ENCODE measurements at regions not wholly inside any gene's neighbourhood (a gene's known extent, or its start where the extent isn't known, plus 50 kb on each side); places are given as distances from the start of the nearest gene placed in this dataset.

- Histone ChIP-seq H3K4me3 (ENCODE audit: low read depth, low read length, poor library complexity, severe bottlenecking) (no peak overlapping the region), H3K36me3 (ENCODE audit: insufficient read depth, low read length) (no peaks in the 10 kb centered on the region), H3K9me3 (ENCODE audit: low read length) (no peaks in the 10 kb centered on the region; the same call in 1 of the 2 replicates), H3K27me3 (ENCODE audit: insufficient read depth, low read length) (no peaks in the 10 kb centered on the region), H2AFZ (ENCODE audit: low read length) (no peak overlapping the region), H3K4me1 (ENCODE audit: insufficient read depth, low read length, severe bottlenecking) (no peaks in the 10 kb centered on the region), H3K9ac (ENCODE audit: low read length) (no peak overlapping the region), H3K4me2 (ENCODE audit: low read length) (no peak overlapping the region), H3K79me2 (ENCODE audit: insufficient read depth, low read length) (no peaks in the 10 kb centered on the region), H3K27ac (ENCODE audit: low read depth, low read length, poor library complexity, severe bottlenecking) (no peak overlapping the region), H4K20me1 (ENCODE audit: insufficient read depth, low read length) (no peaks in the 10 kb centered on the region), H3K9me2 (ENCODE audit: low read depth, low read length) (no peaks in the 10 kb centered on the region), H3F3A (ENCODE audit: insufficient read depth, low read length) (no peaks in the 10 kb centered on the region)
- TF ChIP-seq, protein P1, sequence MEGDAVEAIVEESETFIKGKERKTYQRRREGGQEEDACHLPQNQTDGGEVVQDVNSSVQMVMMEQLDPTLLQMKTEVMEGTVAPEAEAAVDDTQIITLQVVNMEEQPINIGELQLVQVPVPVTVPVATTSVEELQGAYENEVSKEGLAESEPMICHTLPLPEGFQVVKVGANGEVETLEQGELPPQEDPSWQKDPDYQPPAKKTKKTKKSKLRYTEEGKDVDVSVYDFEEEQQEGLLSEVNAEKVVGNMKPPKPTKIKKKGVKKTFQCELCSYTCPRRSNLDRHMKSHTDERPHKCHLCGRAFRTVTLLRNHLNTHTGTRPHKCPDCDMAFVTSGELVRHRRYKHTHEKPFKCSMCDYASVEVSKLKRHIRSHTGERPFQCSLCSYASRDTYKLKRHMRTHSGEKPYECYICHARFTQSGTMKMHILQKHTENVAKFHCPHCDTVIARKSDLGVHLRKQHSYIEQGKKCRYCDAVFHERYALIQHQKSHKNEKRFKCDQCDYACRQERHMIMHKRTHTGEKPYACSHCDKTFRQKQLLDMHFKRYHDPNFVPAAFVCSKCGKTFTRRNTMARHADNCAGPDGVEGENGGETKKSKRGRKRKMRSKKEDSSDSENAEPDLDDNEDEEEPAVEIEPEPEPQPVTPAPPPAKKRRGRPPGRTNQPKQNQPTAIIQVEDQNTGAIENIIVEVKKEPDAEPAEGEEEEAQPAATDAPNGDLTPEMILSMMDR (IDR thresholded peaks at IDR 0.05; ENCODE audit: low read length): no peak
- TF ChIP-seq EZH2 (IDR thresholded peaks at IDR 0.05; ENCODE audit: borderline replicate concordance, low read length): no peak
These were observed 457.4 kb downstream of the TCERG1L start for GRCh38 chr10:130854151-130854550.

- Histone ChIP-seq H3K4me2 (ENCODE audit: low read length) (no peak overlapping the region), H3K27ac (ENCODE audit: low read depth, low read length, poor library complexity, severe bottlenecking) (no peak overlapping the region), H3K4me1 (ENCODE audit: insufficient read depth, low read length, severe bottlenecking) (no peaks in the 10 kb centered on the region), H3K27me3 (ENCODE audit: insufficient read depth, low read length) (no peaks in the 10 kb centered on the region), H3K9me2 (ENCODE audit: low read depth, low read length) (no peaks in the 10 kb centered on the region), H4K20me1 (ENCODE audit: insufficient read depth, low read length) (no peaks in the 10 kb centered on the region), H3F3A (ENCODE audit: insufficient read depth, low read length) (no peaks in the 10 kb centered on the region), H3K36me3 (ENCODE audit: insufficient read depth, low read length) (no peaks in the 10 kb centered on the region), H3K4me3 (ENCODE audit: low read depth, low read length, poor library complexity, severe bottlenecking) (no peak overlapping the region), H3K79me2 (ENCODE audit: insufficient read depth, low read length) (no peaks in the 10 kb centered on the region), H3K9me3 (ENCODE audit: low read length) (no peaks in the 10 kb centered on the region; the same call in 1 of the 2 replicates), H3K9ac (ENCODE audit: low read length) (no peak overlapping the region), H2AFZ (ENCODE audit: low read length) (no peak overlapping the region)
- TF ChIP-seq, protein P1 (IDR thresholded peaks at IDR 0.05; ENCODE audit: low read length): no peak
These were observed 453.8 kb downstream of the TCERG1L start for GRCh38 chr10:130857631-130858295.

DNA sequence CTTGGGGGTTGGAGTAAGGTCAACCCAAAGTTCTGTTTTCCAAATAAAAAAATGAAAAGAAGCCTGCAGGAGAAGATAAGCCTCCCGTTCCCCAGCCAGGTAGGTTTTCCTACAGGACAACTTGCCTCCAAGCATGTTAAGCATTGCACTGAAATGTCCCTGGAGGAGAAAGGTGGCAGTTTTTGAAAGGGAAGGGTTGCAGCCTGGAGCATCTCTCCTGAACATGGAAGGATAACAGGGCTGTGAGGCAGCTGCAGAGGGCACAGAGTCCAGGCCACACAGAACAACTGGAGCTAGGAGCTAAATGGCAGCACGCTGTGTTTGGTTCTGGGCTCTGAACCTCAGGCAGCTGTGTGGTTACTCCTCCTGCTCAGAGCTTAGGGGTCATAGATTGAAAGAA is 452.9 kb downstream of the TCERG1L start:
- H2AFZ ChIP-seq (ENCODE audit: low read length): no peak overlapping the region
- no peak overlapping the region for H3K9ac ChIP-seq (ENCODE audit: low read length)
- H3K4me2 ChIP-seq (ENCODE audit: low read length): no peak overlapping the region
- H3K4me1 ChIP-seq (ENCODE audit: insufficient read depth, low read length, severe bottlenecking): no peaks in the 10 kb centered on the region
- no peaks in the 10 kb centered on the region for H3K27me3 ChIP-seq (ENCODE audit: insufficient read depth, low read length)
- no peaks in the 10 kb centered on the region for H3K9me3 ChIP-seq (ENCODE audit: low read length)
- H3K79me2 ChIP-seq (ENCODE audit: insufficient read depth, low read length): no peaks in the 10 kb centered on the region
- TF ChIP-seq EZH2 (IDR thresholded peaks at IDR 0.05; ENCODE audit: borderline replicate concordance, low read length): no peak
- TF ChIP-seq, protein P1 (IDR thresholded peaks at IDR 0.05; ENCODE audit: low read length): no peak
- H3K27ac ChIP-seq (ENCODE audit: low read depth, low read length, poor library complexity, severe bottlenecking): no peak overlapping the region
- H3K4me3 ChIP-seq (ENCODE audit: low read depth, low read length, poor library complexity, severe bottlenecking): no peak overlapping the region
- no peaks in the 10 kb centered on the region for H3K36me3 ChIP-seq (ENCODE audit: insufficient read depth, low read length)
- no peaks in the 10 kb centered on the region for H3F3A ChIP-seq (ENCODE audit: insufficient read depth, low read length)
- no peaks in the 10 kb centered on the region for H3K9me2 ChIP-seq (ENCODE audit: low read depth, low read length)
- no peaks in the 10 kb centered on the region for H4K20me1 ChIP-seq (ENCODE audit: insufficient read depth, low read length)
